ENCODE measurements at regions not wholly inside any gene's neighbourhood (a gene's known extent, or its start where the extent isn't known, plus 50 kb on each side); places are given as distances from the start of the nearest gene placed in this dataset.
"Not testable (repeated sequence)": the region's sequence is repeated elsewhere in the genome, so short reads cannot be mapped to it uniquely, and the experiment has no call there.

DNA sequence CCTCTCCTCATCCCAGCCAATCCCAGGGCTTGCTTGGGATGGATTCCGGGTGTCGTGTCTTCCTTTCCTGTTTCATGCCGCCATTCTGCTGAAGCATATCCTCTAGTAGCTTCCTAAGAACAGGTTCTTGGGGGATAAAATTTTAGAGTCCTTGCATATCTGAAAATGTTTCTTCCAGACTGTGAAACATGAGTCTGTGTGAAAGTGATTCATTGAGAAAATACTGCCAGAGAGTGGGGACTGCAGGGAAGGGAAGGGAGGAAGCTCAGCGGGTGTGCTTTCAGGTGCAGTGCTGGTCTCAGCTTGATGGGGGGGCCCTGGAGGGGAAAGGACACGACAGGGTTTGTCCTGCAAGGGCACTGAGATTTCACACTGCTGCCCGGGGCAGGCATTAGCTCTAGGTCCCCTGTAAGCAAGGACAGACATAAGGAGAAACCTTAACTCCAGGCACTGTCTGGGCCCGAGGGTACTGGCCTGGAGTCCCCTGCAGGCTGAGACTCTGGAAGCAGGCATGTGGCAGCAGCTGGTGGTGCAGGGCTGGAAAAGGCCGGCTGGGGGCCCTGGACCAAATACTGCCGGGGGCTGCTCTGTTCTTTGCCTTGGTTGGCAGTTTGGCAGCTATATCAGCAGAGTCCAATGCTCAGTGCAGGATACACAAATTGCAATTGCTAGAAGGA is 97.6 kb upstream of the HS6ST1 start:
- no peak overlapping the region for H3K27ac ChIP-seq (replicated peaks)
- no peak overlapping the region for H3K4me3 ChIP-seq (replicated peaks; ENCODE audit: insufficient read depth, low read length)
- DNase-seq (ENCODE audit: low read depth in 1 of 2, low spot score in 1 of 2) = no peak
- H3K27me3 ChIP-seq (ENCODE audit: insufficient read depth, poor library complexity, severe bottlenecking) = no peaks in the 10 kb centered on the region
- no peak for TF ChIP-seq GABPA (IDR thresholded peaks at IDR 0.05; ENCODE audit: low read depth)
- TF ChIP-seq SPI1 (IDR thresholded peaks at IDR 0.05; ENCODE audit: borderline replicate concordance, low read depth) = no peak
- no peak for TF ChIP-seq CTCF (IDR thresholded peaks at IDR 0.05; ENCODE audit: insufficient read depth, low read length)
- TF ChIP-seq POLR2AphosphoS5 (IDR thresholded peaks at IDR 0.05; ENCODE audit: low read depth) = no peak
- TF ChIP-seq, protein P1, sequence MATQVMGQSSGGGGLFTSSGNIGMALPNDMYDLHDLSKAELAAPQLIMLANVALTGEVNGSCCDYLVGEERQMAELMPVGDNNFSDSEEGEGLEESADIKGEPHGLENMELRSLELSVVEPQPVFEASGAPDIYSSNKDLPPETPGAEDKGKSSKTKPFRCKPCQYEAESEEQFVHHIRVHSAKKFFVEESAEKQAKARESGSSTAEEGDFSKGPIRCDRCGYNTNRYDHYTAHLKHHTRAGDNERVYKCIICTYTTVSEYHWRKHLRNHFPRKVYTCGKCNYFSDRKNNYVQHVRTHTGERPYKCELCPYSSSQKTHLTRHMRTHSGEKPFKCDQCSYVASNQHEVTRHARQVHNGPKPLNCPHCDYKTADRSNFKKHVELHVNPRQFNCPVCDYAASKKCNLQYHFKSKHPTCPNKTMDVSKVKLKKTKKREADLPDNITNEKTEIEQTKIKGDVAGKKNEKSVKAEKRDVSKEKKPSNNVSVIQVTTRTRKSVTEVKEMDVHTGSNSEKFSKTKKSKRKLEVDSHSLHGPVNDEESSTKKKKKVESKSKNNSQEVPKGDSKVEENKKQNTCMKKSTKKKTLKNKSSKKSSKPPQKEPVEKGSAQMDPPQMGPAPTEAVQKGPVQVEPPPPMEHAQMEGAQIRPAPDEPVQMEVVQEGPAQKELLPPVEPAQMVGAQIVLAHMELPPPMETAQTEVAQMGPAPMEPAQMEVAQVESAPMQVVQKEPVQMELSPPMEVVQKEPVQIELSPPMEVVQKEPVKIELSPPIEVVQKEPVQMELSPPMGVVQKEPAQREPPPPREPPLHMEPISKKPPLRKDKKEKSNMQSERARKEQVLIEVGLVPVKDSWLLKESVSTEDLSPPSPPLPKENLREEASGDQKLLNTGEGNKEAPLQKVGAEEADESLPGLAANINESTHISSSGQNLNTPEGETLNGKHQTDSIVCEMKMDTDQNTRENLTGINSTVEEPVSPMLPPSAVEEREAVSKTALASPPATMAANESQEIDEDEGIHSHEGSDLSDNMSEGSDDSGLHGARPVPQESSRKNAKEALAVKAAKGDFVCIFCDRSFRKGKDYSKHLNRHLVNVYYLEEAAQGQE (IDR thresholded peaks at IDR 0.05; ENCODE audit: insufficient replicate concordance, low read depth) = no peak

DNA sequence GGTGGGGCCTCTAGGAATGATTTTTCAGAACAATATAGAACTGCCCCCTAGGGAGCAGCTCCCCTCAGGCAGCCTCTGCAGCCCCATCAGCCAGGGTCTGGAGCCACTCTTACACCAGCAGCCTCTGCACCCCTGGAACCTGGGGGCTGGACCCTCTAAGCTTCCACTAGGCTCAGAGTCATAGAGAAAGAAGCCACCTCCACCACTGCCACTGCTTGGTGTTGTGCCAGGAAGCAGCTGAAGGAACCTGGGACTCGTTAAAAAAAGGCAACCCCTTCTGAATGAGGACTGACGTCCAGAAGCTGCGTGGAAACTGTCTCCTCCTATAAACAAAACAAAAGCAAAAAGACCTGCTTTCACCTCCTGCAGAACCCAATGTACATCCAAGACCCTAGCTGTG is 98.1 kb upstream of the HS6ST1 start:
- H3K27ac ChIP-seq (replicated peaks) = no peak overlapping the region
- no peak overlapping the region for H3K4me3 ChIP-seq (replicated peaks; ENCODE audit: insufficient read depth, low read length)
- TF ChIP-seq, protein P1 (IDR thresholded peaks at IDR 0.05; ENCODE audit: insufficient replicate concordance, low read depth) = no peak
- TF ChIP-seq POLR2AphosphoS5 (IDR thresholded peaks at IDR 0.05; ENCODE audit: low read depth) = no peak
- TF ChIP-seq GABPA (IDR thresholded peaks at IDR 0.05; ENCODE audit: low read depth) = no peak
- no peak for TF ChIP-seq CTCF (IDR thresholded peaks at IDR 0.05; ENCODE audit: insufficient read depth, low read length)
- TF ChIP-seq SPI1 (IDR thresholded peaks at IDR 0.05; ENCODE audit: borderline replicate concordance, low read depth) = no peak
- no peaks in the 10 kb centered on the region for H3K27me3 ChIP-seq (ENCODE audit: insufficient read depth, poor library complexity, severe bottlenecking)
- DNase-seq (ENCODE audit: low read depth in 1 of 2, low spot score in 1 of 2) = no peak

GRCh38 chr2:128417264-128417663 is 98.6 kb upstream of the HS6ST1 start:
- H3K27me3 ChIP-seq (ENCODE audit: insufficient read depth, poor library complexity, severe bottlenecking); H3K27ac ChIP-seq (replicated peaks); H3K4me3 ChIP-seq (replicated peaks; ENCODE audit: insufficient read depth, low read length); DNase-seq (ENCODE audit: low read depth in 1 of 2, low spot score in 1 of 2): not testable (repeated sequence)

- DNase-seq (ENCODE audit: low read depth in 1 of 2, low spot score in 1 of 2) = no peak
- H3K27me3 ChIP-seq (ENCODE audit: insufficient read depth, poor library complexity, severe bottlenecking) = no peaks in the 10 kb centered on the region
- H3K27ac ChIP-seq (replicated peaks) = no peak overlapping the region
- H3K4me3 ChIP-seq (replicated peaks; ENCODE audit: insufficient read depth, low read length) = no peak overlapping the region
- TF ChIP-seq SPI1 (IDR thresholded peaks at IDR 0.05; ENCODE audit: borderline replicate concordance, low read depth) (no peak), CTCF (IDR thresholded peaks at IDR 0.05; ENCODE audit: insufficient read depth, low read length) (no peak), POLR2AphosphoS5 (IDR thresholded peaks at IDR 0.05; ENCODE audit: low read depth) (no peak), GABPA (IDR thresholded peaks at IDR 0.05; ENCODE audit: low read depth) (no peak)
- TF ChIP-seq, protein P1 (IDR thresholded peaks at IDR 0.05; ENCODE audit: insufficient replicate concordance, low read depth) = no peak
Measured at GRCh38 chr2:128420131-128420530, 101.5 kb upstream of the HS6ST1 start.

All from HL-60 (cell line).